GM23338 (cell line): ENCODE measurements at regions not wholly inside any gene's neighbourhood (a gene's known extent, or its start where the extent isn't known, plus 50 kb on each side); places are given as distances from the start of the nearest gene placed in this dataset.

Experiments used
- CREB1 ChIP-seq: fragments of 250-450 bp; sonication (Bioruptor Pico); IDR thresholded peaks from 2 replicates; pipeline ENCODE4 v1.5.0; 2020; ENCODE audit warnings: low read depth, mild to moderate bottlenecking, moderate library complexity
- EZH2 ChIP-seq: fragments of 200-600 bp; sonication (generic); IDR thresholded peaks from one replicate; pipeline ENCODE4 v1.8.0; 2017; ENCODE audit warnings: antibody characterized with exemption, mild to moderate bottlenecking, low read depth; ENCODE audit not compliant: unreplicated experiment
- EZH2phosphoT487 ChIP-seq: fragments of 200-600 bp; sonication (generic); IDR thresholded peaks from one replicate; pipeline ENCODE4 v1.8.1; 2018; ENCODE audit warnings: antibody characterized with exemption; ENCODE audit not compliant: unreplicated experiment
- JUNB ChIP-seq: IDR thresholded peaks from one replicate; pipeline ENCODE4 v1.6.1; 2016; ENCODE audit warnings: antibody characterized with exemption; ENCODE audit not compliant: unreplicated experiment
- NANOG ChIP-seq: IDR thresholded peaks from 2 replicates; pipeline ENCODE4 v1.6.1; 2016; ENCODE audit warnings: antibody characterized with exemption, borderline replicate concordance
- POLR2AphosphoS5 ChIP-seq: IDR thresholded peaks from 2 replicates; pipeline ENCODE4 v1.6.1; 2016; ENCODE audit warnings: antibody characterized with exemption, low read depth
- STAT1 ChIP-seq: IDR thresholded peaks from one replicate; pipeline ENCODE4 v1.6.1; 2016; ENCODE audit warnings: antibody characterized with exemption; ENCODE audit not compliant: unreplicated experiment
- TF ChIP-seq, protein P1 (sequence below), 2 experiments: fragments of 200-600 bp in 1 of 2; sonication (generic) in 1 of 2; conservative IDR thresholded peaks; 2 replicates each; pipeline versions ENCODE4 v1.5.1 to v1.6.1; 2016 to 2017; ENCODE audit warnings: antibody characterized with exemption in 2 of 2, low read depth in 2 of 2, mild to moderate bottlenecking in 2 of 2, moderate library complexity in 1 of 2
- TF ChIP-seq, protein P2 (sequence below): IDR thresholded peaks from one replicate; pipeline ENCODE4 v1.6.1; 2018; ENCODE audit warnings: antibody characterized with exemption; ENCODE audit not compliant: unreplicated experiment
- TF ChIP-seq, protein P3 (sequence below): IDR thresholded peaks from 2 replicates; pipeline ENCODE4 v1.6.1; 2016; ENCODE audit warnings: antibody characterized with exemption
- TF ChIP-seq, protein P4 (sequence below): fragments of 250-450 bp; sonication (Bioruptor Pico); IDR thresholded peaks from 2 replicates; pipeline ENCODE4 v1.5.0; 2020; ENCODE audit warnings: mild to moderate bottlenecking, moderate library complexity

DNA sequence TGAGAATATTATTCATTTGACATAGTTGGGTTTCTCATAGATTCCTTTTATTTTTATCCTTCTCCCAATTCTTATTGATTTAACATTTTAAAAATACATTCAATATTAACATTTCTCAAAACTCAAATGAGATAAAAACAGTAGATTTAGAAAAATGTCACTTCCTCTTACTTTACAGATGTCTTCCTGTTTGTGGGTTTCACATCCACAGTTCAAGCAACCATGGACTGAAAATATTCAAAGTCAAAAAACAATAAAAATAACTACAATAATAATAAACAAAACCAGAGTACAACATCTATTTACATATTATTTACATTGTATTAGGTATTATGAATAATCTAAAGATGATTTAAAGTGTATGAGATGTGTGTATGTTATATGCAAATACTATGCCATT is 111.3 kb upstream of the SLC16A7 start:
- TF ChIP-seq POLR2AphosphoS5 = no peak
- TF ChIP-seq, protein P1, sequence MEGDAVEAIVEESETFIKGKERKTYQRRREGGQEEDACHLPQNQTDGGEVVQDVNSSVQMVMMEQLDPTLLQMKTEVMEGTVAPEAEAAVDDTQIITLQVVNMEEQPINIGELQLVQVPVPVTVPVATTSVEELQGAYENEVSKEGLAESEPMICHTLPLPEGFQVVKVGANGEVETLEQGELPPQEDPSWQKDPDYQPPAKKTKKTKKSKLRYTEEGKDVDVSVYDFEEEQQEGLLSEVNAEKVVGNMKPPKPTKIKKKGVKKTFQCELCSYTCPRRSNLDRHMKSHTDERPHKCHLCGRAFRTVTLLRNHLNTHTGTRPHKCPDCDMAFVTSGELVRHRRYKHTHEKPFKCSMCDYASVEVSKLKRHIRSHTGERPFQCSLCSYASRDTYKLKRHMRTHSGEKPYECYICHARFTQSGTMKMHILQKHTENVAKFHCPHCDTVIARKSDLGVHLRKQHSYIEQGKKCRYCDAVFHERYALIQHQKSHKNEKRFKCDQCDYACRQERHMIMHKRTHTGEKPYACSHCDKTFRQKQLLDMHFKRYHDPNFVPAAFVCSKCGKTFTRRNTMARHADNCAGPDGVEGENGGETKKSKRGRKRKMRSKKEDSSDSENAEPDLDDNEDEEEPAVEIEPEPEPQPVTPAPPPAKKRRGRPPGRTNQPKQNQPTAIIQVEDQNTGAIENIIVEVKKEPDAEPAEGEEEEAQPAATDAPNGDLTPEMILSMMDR (conservative IDR thresholded peaks at IDR 0.05; ENCODE audit: low read depth in 2 of 2) = no peak
- no peak for TF ChIP-seq EZH2
- TF ChIP-seq, protein P2, sequence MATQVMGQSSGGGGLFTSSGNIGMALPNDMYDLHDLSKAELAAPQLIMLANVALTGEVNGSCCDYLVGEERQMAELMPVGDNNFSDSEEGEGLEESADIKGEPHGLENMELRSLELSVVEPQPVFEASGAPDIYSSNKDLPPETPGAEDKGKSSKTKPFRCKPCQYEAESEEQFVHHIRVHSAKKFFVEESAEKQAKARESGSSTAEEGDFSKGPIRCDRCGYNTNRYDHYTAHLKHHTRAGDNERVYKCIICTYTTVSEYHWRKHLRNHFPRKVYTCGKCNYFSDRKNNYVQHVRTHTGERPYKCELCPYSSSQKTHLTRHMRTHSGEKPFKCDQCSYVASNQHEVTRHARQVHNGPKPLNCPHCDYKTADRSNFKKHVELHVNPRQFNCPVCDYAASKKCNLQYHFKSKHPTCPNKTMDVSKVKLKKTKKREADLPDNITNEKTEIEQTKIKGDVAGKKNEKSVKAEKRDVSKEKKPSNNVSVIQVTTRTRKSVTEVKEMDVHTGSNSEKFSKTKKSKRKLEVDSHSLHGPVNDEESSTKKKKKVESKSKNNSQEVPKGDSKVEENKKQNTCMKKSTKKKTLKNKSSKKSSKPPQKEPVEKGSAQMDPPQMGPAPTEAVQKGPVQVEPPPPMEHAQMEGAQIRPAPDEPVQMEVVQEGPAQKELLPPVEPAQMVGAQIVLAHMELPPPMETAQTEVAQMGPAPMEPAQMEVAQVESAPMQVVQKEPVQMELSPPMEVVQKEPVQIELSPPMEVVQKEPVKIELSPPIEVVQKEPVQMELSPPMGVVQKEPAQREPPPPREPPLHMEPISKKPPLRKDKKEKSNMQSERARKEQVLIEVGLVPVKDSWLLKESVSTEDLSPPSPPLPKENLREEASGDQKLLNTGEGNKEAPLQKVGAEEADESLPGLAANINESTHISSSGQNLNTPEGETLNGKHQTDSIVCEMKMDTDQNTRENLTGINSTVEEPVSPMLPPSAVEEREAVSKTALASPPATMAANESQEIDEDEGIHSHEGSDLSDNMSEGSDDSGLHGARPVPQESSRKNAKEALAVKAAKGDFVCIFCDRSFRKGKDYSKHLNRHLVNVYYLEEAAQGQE = no peak
- no peak for TF ChIP-seq NANOG
- TF ChIP-seq STAT1 = no peak
- TF ChIP-seq EZH2phosphoT487 = no peak
- TF ChIP-seq, protein P3, sequence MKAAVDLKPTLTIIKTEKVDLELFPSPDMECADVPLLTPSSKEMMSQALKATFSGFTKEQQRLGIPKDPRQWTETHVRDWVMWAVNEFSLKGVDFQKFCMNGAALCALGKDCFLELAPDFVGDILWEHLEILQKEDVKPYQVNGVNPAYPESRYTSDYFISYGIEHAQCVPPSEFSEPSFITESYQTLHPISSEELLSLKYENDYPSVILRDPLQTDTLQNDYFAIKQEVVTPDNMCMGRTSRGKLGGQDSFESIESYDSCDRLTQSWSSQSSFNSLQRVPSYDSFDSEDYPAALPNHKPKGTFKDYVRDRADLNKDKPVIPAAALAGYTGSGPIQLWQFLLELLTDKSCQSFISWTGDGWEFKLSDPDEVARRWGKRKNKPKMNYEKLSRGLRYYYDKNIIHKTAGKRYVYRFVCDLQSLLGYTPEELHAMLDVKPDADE = no peak
- no peak for TF ChIP-seq CREB1 (CRISPR knock-in tag)
- no peak for TF ChIP-seq JUNB
- TF ChIP-seq, protein P4, sequence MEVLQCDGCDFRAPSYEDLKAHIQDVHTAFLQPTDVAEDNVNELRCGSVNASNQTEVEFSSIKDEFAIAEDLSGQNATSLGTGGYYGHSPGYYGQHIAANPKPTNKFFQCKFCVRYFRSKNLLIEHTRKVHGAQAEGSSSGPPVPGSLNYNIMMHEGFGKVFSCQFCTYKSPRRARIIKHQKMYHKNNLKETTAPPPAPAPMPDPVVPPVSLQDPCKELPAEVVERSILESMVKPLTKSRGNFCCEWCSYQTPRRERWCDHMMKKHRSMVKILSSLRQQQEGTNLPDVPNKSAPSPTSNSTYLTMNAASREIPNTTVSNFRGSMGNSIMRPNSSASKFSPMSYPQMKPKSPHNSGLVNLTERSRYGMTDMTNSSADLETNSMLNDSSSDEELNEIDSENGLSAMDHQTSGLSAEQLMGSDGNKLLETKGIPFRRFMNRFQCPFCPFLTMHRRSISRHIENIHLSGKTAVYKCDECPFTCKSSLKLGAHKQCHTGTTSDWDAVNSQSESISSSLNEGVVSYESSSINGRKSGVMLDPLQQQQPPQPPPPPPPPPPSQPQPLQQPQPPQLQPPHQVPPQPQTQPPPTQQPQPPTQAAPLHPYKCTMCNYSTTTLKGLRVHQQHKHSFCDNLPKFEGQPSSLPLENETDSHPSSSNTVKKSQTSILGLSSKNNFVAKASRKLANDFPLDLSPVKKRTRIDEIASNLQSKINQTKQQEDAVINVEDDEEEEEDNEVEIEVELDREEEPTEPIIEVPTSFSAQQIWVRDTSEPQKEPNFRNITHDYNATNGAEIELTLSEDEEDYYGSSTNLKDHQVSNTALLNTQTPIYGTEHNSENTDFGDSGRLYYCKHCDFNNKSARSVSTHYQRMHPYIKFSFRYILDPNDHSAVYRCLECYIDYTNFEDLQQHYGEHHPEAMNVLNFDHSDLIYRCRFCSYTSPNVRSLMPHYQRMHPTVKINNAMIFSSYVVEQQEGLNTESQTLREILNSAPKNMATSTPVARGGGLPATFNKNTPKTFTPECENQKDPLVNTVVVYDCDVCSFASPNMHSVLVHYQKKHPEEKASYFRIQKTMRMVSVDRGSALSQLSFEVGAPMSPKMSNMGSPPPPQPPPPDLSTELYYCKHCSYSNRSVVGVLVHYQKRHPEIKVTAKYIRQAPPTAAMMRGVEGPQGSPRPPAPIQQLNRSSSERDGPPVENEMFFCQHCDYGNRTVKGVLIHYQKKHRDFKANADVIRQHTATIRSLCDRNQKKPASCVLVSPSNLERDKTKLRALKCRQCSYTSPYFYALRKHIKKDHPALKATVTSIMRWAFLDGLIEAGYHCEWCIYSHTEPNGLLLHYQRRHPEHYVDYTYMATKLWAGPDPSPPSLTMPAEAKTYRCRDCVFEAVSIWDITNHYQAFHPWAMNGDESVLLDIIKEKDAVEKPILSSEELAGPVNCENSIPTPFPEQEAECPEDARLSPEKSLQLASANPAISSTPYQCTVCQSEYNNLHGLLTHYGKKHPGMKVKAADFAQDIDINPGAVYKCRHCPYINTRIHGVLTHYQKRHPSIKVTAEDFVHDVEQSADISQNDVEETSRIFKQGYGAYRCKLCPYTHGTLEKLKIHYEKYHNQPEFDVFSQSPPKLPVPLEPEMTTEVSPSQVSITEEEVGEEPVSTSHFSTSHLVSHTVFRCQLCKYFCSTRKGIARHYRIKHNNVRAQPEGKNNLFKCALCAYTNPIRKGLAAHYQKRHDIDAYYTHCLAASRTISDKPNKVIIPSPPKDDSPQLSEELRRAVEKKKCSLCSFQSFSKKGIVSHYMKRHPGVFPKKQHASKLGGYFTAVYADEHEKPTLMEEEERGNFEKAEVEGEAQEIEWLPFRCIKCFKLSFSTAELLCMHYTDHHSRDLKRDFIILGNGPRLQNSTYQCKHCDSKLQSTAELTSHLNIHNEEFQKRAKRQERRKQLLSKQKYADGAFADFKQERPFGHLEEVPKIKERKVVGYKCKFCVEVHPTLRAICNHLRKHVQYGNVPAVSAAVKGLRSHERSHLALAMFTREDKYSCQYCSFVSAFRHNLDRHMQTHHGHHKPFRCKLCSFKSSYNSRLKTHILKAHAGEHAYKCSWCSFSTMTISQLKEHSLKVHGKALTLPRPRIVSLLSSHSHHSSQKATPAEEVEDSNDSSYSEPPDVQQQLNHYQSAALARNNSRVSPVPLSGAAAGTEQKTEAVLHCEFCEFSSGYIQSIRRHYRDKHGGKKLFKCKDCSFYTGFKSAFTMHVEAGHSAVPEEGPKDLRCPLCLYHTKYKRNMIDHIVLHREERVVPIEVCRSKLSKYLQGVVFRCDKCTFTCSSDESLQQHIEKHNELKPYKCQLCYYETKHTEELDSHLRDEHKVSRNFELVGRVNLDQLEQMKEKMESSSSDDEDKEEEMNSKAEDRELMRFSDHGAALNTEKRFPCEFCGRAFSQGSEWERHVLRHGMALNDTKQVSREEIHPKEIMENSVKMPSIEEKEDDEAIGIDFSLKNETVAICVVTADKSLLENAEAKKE (CRISPR knock-in tag) = no peak
